ENCODE measurements at regions not wholly inside any gene's neighbourhood (a gene's known extent, or its start where the extent isn't known, plus 50 kb on each side); places are given as distances from the start of the nearest gene placed in this dataset.

DNA sequence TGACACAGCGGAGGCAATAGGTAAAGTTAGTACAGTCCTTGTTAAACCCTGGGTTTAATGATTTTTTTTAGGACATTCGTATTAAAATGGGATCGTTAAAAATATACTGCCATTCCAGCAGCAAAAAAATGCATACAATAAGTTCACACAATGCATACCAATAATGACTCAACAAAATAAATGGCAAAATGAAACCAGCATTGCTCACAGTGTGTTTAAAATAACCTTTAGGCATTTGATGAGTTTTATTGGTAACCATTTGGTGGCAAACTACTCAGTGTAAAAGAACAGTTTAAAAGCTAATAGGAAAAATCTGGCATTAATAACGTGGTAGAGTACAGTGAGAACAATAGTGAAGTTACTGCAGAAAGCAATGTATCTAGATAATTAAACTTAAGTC is 539.0 kb upstream of the PIK3C3 start:
- Histone ChIP-seq H3K36me3 (ENCODE audit: control insufficient read depth, insufficient read depth, low read length) (no peaks in the 10 kb centered on the region), H3K27me3 (replicated peaks; ENCODE audit: control insufficient read depth, insufficient read depth, low read length) (no peaks in the 10 kb centered on the region), H3K4me3 (replicated peaks; ENCODE audit: low read depth, low read length) (no peak overlapping the region)
- TF ChIP-seq, protein P1, sequence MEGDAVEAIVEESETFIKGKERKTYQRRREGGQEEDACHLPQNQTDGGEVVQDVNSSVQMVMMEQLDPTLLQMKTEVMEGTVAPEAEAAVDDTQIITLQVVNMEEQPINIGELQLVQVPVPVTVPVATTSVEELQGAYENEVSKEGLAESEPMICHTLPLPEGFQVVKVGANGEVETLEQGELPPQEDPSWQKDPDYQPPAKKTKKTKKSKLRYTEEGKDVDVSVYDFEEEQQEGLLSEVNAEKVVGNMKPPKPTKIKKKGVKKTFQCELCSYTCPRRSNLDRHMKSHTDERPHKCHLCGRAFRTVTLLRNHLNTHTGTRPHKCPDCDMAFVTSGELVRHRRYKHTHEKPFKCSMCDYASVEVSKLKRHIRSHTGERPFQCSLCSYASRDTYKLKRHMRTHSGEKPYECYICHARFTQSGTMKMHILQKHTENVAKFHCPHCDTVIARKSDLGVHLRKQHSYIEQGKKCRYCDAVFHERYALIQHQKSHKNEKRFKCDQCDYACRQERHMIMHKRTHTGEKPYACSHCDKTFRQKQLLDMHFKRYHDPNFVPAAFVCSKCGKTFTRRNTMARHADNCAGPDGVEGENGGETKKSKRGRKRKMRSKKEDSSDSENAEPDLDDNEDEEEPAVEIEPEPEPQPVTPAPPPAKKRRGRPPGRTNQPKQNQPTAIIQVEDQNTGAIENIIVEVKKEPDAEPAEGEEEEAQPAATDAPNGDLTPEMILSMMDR (IDR thresholded peaks at IDR 0.05; ENCODE audit: insufficient read depth, low read length, poor library complexity, severe bottlenecking): no peak
- DNase-seq (ENCODE audit: extremely low read depth, insufficient read length): no peak

DNA sequence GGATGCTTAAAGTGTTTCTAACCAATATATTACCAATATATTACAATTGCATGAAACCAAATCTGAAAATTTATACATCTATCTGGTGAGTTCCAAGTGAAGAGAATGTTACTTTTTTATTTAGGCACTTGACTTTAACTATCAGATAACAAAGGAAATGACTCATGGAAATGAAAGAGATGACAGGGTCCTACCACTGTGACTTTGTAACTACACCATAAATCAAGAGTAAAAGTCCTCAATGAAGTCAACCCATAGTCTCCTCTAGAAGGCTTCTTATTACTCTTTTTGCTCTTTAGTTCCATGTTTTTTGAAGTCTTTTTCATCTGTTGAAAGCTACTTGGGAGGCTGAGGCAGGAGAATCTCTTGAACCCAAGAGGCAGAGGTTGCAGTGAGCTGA is 545.0 kb upstream of the PIK3C3 start:
- DNase-seq (ENCODE audit: extremely low read depth, insufficient read length): no peak
- Histone ChIP-seq H3K27me3 (replicated peaks; ENCODE audit: control insufficient read depth, insufficient read depth, low read length) (no peaks in the 10 kb centered on the region), H3K4me3 (replicated peaks; ENCODE audit: low read depth, low read length) (no peak overlapping the region), H3K36me3 (ENCODE audit: control insufficient read depth, insufficient read depth, low read length) (no peaks in the 10 kb centered on the region)
- TF ChIP-seq, protein P1 (IDR thresholded peaks at IDR 0.05; ENCODE audit: insufficient read depth, low read length, poor library complexity, severe bottlenecking): no peak

DNA sequence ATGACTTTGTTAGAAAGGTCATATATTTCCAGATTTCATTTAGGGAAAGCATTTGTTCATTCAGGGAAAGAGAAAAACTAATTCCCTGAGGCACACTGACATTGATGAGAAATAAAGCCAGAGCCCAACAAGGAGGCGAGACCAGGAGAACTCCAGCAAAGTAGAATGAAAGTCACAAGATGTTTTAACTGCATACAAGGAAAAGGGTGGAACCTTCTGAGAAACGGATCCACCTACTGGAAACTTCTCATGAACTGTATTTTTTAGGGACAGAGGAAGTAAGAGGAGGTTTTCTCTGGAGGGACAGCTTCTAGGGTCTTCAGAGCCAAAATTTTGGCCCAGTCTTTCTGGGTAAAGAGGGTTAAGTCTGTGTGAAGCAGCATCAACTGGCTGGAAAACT is 548.2 kb upstream of the PIK3C3 start:
- TF ChIP-seq, protein P1 (IDR thresholded peaks at IDR 0.05; ENCODE audit: insufficient read depth, low read length, poor library complexity, severe bottlenecking): no peak
- no peaks in the 10 kb centered on the region for H3K27me3 ChIP-seq (replicated peaks; ENCODE audit: control insufficient read depth, insufficient read depth, low read length)
- H3K36me3 ChIP-seq (ENCODE audit: control insufficient read depth, insufficient read depth, low read length): no peaks in the 10 kb centered on the region
- DNase-seq (ENCODE audit: extremely low read depth, insufficient read length): no peak
- H3K4me3 ChIP-seq (replicated peaks; ENCODE audit: low read depth, low read length): no peak overlapping the region

DNA sequence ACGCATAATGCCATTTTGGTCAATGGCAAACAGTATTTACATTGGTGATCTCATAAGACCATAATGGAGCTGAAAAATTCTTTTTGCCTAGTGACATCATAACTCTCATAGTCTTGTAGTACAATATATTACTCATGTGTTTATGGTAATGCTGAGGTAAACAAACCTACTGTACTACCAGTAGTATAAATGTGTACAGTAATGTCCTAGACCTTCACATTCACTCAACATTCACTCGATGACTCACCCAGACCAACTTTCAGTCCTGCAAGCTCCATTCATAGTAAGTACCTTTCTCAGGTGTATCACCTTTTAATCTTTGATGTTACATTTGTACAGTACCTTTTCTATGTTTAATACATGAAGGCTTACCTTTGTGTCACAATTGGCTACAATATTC is 558.2 kb upstream of the PIK3C3 start:
- DNase-seq (ENCODE audit: extremely low read depth, insufficient read length): no peak
- Histone ChIP-seq H3K36me3 (ENCODE audit: control insufficient read depth, insufficient read depth, low read length) (no peaks in the 10 kb centered on the region), H3K4me3 (replicated peaks; ENCODE audit: low read depth, low read length) (no peak overlapping the region), H3K27me3 (replicated peaks; ENCODE audit: control insufficient read depth, insufficient read depth, low read length) (no peaks in the 10 kb centered on the region)
- TF ChIP-seq, protein P1 (IDR thresholded peaks at IDR 0.05; ENCODE audit: insufficient read depth, low read length, poor library complexity, severe bottlenecking): no peak

DNA sequence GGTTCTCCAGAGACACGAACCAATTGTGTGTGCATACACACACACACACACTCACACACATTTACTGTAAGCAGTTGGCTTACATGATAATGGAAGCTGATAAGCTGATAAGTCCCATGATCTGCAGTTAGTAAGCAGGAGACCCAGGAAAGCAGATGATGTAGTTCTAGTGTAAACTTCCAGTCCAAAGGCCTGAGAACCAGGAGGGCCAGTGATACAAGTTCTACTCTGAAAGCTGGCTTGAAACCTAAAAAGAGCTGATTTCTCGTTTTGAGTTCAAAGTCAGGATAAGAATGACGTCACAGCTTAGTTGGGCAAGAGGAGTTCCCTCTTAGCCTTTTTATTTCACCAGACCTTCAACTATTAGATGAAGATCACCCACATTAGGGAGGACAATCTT is 558.8 kb upstream of the PIK3C3 start:
- Histone ChIP-seq H3K4me3 (replicated peaks; ENCODE audit: low read depth, low read length) (no peak overlapping the region), H3K27me3 (replicated peaks; ENCODE audit: control insufficient read depth, insufficient read depth, low read length) (no peaks in the 10 kb centered on the region), H3K36me3 (ENCODE audit: control insufficient read depth, insufficient read depth, low read length) (no peaks in the 10 kb centered on the region)
- DNase-seq (ENCODE audit: extremely low read depth, insufficient read length): no peak
- TF ChIP-seq, protein P1 (IDR thresholded peaks at IDR 0.05; ENCODE audit: insufficient read depth, low read length, poor library complexity, severe bottlenecking): no peak

DNA sequence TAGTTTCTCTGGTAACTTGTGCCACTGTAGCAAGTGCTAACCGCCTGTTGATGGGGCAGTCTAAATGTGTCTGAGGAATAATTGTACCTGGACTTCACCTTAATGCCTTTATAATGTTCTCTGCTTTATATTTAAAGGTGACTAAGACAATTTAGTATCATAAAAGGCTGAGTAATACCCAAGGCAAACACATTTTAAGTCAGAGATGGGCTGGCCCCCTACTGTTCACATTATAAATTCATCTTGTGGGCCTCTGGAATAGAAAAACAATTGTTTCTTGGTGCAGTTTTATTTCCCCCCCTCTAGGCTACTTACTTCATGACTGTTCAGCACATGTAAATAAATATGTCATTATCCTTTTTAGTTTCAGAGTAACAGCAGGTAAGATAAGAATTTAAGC is 559.3 kb upstream of the PIK3C3 start:
- TF ChIP-seq, protein P1 (IDR thresholded peaks at IDR 0.05; ENCODE audit: insufficient read depth, low read length, poor library complexity, severe bottlenecking): peak; percentile 25
- DNase-seq (ENCODE audit: extremely low read depth, insufficient read length): no peak

More for the DNA sequence above, 559.3 kb upstream of the PIK3C3 start:
- no peaks in the 10 kb centered on the region for H3K36me3 ChIP-seq (ENCODE audit: control insufficient read depth, insufficient read depth, low read length)
- H3K4me3 ChIP-seq (replicated peaks; ENCODE audit: low read depth, low read length): no peak overlapping the region
- H3K27me3 ChIP-seq (replicated peaks; ENCODE audit: control insufficient read depth, insufficient read depth, low read length): no peaks in the 10 kb centered on the region

Data from GM06990 (cell line).